ENCODE measurements at regions not wholly inside any gene's neighbourhood (a gene's known extent, or its start where the extent isn't known, plus 50 kb on each side); places are given as distances from the start of the nearest gene placed in this dataset.

GRCh38 chr1:82870332-82870731 lies 1069.6 kb downstream of the ADGRL2 start:
- TF ChIP-seq CTCF (IDR thresholded peaks at IDR 0.05) (no peak), POLR2AphosphoS5 (IDR thresholded peaks at IDR 0.05) (no peak), POLR2A (IDR thresholded peaks at IDR 0.05) (no peak)
